ENCODE measurements at regions not wholly inside any gene's neighbourhood (a gene's known extent, or its start where the extent isn't known, plus 50 kb on each side); places are given as distances from the start of the nearest gene placed in this dataset.

- TF ChIP-seq CTCF (IDR thresholded peaks at IDR 0.05; ENCODE audit: low read depth, low read length, poor library complexity, severe bottlenecking) (no peak), EZH2phosphoT487 (IDR thresholded peaks at IDR 0.05; ENCODE audit: borderline replicate concordance, low read length) (no peak)
These were observed 81.2 kb upstream of the RANBP3L start for GRCh38 chr5:36382890-36383289.

Data from DOHH2 (cell line).